ENCODE measurements at regions not wholly inside any gene's neighbourhood (a gene's known extent, or its start where the extent isn't known, plus 50 kb on each side); places are given as distances from the start of the nearest gene placed in this dataset.
A peak's percentile ranks its signal among the peaks of the same experiment; 100 is the strongest.
"Not testable (repeated sequence)": the region's sequence is repeated elsewhere in the genome, so short reads cannot be mapped to it uniquely, and the experiment has no call there.

DNA sequence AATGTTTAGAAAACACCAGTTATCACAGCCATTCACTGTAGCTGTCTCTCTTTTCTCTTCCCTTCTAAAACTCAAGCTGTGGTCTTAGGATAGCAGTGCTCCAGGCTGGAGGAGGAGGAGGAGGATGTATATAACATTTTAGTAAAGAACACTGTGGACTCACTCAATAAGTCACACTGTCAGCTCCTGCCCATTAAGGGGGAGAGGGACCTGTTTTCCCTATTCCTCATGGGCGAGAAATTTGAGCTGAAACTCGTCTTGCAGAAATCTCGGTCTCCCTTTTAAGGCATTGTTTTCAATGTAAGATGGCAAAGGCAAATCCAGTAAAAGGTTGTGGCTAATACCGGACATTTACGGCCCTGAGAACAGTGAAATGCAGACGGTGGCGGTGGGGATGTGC is 114.8 kb upstream of the ZNF236 start:
- intact Hi-C loops (cut with DNase I), result no loop called here
- H3K4me3 ChIP-seq, result no peak overlapping the region
- H3K36me3 ChIP-seq, result no peaks in the 10 kb centered on the region
- peaks cover 0 to 4% (median 0%) of the 10 kb centered on the region in 4 donors for H3K4me1 ChIP-seq
- H3K27me3 ChIP-seq, result no peaks in the 10 kb centered on the region
- no peaks in the 10 kb centered on the region for H3K9me3 ChIP-seq
- DNase-seq, result no peak
- 93 to 94% methylated on average over 7 of the region's 7 CpGs for WGBS, 2 donors
- TF ChIP-seq, protein P1, sequence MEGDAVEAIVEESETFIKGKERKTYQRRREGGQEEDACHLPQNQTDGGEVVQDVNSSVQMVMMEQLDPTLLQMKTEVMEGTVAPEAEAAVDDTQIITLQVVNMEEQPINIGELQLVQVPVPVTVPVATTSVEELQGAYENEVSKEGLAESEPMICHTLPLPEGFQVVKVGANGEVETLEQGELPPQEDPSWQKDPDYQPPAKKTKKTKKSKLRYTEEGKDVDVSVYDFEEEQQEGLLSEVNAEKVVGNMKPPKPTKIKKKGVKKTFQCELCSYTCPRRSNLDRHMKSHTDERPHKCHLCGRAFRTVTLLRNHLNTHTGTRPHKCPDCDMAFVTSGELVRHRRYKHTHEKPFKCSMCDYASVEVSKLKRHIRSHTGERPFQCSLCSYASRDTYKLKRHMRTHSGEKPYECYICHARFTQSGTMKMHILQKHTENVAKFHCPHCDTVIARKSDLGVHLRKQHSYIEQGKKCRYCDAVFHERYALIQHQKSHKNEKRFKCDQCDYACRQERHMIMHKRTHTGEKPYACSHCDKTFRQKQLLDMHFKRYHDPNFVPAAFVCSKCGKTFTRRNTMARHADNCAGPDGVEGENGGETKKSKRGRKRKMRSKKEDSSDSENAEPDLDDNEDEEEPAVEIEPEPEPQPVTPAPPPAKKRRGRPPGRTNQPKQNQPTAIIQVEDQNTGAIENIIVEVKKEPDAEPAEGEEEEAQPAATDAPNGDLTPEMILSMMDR (IDR thresholded peaks at IDR 0.05), result no peak
- TF ChIP-seq EP300 (IDR thresholded peaks at IDR 0.05) (no peak), POLR2A (IDR thresholded peaks at IDR 0.05) (no peak), POLR2AphosphoS5 (IDR thresholded peaks at IDR 0.05) (no peak)
- peak overlapping the region in 1 of 4 donors; percentile 39 for H3K27ac ChIP-seq

DNA sequence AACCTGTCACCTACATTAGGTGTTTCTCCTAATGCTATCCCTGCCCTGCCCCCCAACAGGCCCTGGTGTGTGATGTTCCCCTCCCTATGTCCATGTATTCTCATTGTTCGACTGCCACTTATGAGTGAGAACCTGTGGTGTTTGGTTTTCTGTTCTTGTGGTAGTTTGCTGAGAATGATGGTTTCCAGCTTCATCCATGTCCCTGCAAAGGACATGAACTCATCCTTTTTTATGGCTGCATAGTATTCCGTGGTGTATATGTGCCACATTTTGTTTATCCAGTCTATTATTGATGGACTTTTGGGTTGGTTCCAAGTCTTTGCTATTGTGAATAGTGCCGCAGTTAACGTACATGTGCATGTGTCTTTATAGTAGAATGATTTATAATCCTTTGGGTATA is 117.8 kb upstream of the ZNF236 start:
- H3K36me3 ChIP-seq; H3K4me1 ChIP-seq; H3K9me3 ChIP-seq; intact Hi-C loops (cut with DNase I); H3K27me3 ChIP-seq; H3K27ac ChIP-seq; H3K4me3 ChIP-seq; DNase-seq: not testable (repeated sequence)
- 88 to 94% methylated on average over 4 of the region's 4 CpGs for WGBS, 2 donors

DNA sequence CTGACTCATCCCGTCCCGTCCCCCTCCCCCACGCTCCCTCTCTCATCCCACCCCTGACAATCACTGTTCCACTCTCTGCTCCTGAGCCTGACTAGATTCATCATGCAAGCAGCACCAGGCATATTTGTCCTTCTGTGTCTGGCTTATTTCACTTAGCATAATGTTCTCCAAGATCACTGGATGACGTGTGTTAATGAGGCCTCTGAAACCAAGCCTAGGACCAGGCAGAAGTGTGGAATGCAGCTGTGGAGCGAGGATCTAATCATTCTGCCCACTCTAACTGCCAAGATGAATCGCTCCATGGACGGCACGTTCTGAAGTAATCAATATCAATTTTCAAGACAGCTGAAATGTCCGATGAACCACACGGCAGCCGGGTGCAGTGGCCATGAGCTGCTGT is 122.4 kb upstream of the ZNF236 start:
- H3K27me3 ChIP-seq, result peaks cover 0 to 7% (median 0%) of the 10 kb centered on the region in 3 donors
- no peak overlapping the region for H3K4me3 ChIP-seq
- peaks cover 0 to 16% (median 7%) of the 10 kb centered on the region in 4 donors for H3K4me1 ChIP-seq
- TF ChIP-seq, protein P1 (IDR thresholded peaks at IDR 0.05), result no peak
- no peak for TF ChIP-seq POLR2A (IDR thresholded peaks at IDR 0.05)
- TF ChIP-seq EP300 (IDR thresholded peaks at IDR 0.05), result peak in 1 of 4 donors; percentile 64
- TF ChIP-seq POLR2AphosphoS5 (IDR thresholded peaks at IDR 0.05), result peak; percentile 31 to 84 (median 63)
- no peaks in the 10 kb centered on the region for H3K9me3 ChIP-seq
- H3K27ac ChIP-seq, result peak overlapping the region in 1 of 4 donors; percentile 57
- intact Hi-C loops (cut with DNase I), result no loop called here
- H3K36me3 ChIP-seq, result no peaks in the 10 kb centered on the region
- WGBS, 2 donors, result 82 to 86% methylated on average over 11 of the region's 11 CpGs
- DNase-seq, result no peak

DNA sequence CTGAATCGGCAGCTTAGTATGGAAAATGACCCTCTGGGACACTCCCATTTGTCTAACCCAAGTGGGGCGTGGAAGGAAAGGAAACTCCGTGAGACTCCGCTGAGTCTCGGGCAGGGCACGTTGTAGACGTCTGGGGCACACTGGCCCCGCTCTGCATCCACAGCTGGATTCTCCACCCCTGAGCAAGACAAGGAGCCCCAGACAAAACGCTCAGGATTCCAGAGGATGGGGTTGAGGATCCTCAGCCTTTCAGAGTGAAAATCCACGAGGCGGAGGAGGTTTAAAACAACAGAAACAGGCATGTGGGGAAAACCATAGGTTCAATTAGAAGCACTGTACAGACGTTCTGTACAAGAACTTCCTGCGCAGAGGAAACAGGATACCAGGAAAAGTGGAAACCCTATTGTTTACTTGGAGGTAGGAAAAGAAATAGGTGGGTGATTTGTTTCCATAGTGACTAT is 124.9 kb upstream of the ZNF236 start:
- peaks cover 0 to 16% (median 9%) of the 10 kb centered on the region in 4 donors for H3K4me1 ChIP-seq
- intact Hi-C loops (cut with DNase I), result no loop called here
- H3K36me3 ChIP-seq, result no peaks in the 10 kb centered on the region
- WGBS, 2 donors, result 5 to 14% methylated on average over 13 of the region's 13 CpGs
- no peak for TF ChIP-seq EP300 (IDR thresholded peaks at IDR 0.05)
- TF ChIP-seq POLR2AphosphoS5 (IDR thresholded peaks at IDR 0.05), result no peak
- TF ChIP-seq POLR2A (IDR thresholded peaks at IDR 0.05), result no peak
- H3K4me3 ChIP-seq, result peak overlapping the region in 2 of 4 donors; percentile 7 to 14
- DNase-seq, result no peak
- peak overlapping the region in 2 of 4 donors; percentile 6 to 20 for H3K27ac ChIP-seq
- no peaks in the 10 kb centered on the region for H3K9me3 ChIP-seq
- peaks cover 0 to 7% (median 0%) of the 10 kb centered on the region in 3 donors for H3K27me3 ChIP-seq

- H3K36me3 ChIP-seq, result no peaks in the 10 kb centered on the region
- H3K27me3 ChIP-seq, result no peaks in the 10 kb centered on the region
- no peaks in the 10 kb centered on the region for H3K9me3 ChIP-seq
- intact Hi-C loops (cut with DNase I), result no loop called here
- TF ChIP-seq POLR2A (IDR thresholded peaks at IDR 0.05) (no peak), POLR2AphosphoS5 (IDR thresholded peaks at IDR 0.05) (no peak), EP300 (IDR thresholded peaks at IDR 0.05) (no peak)
- TF ChIP-seq, protein P1 (IDR thresholded peaks at IDR 0.05), result no peak
- 43 to 58% methylated on average over 7 of the region's 7 CpGs for WGBS, 2 donors
- H3K27ac ChIP-seq, result no peak overlapping the region
- DNase-seq, result peak; percentile 45
- H3K4me3 ChIP-seq, result no peak overlapping the region
- peaks cover 2 to 12% (median 6%) of the 10 kb centered on the region in 4 donors for H3K4me1 ChIP-seq
These were observed 130.6 kb upstream of the ZNF236 start for GRCh38 chr18:76691800-76692199.

Data from sigmoid colon (tissue), 6 donors.